ENCODE measurements at regions not wholly inside any gene's neighbourhood (a gene's known extent, or its start where the extent isn't known, plus 50 kb on each side); places are given as distances from the start of the nearest gene placed in this dataset.

DNA sequence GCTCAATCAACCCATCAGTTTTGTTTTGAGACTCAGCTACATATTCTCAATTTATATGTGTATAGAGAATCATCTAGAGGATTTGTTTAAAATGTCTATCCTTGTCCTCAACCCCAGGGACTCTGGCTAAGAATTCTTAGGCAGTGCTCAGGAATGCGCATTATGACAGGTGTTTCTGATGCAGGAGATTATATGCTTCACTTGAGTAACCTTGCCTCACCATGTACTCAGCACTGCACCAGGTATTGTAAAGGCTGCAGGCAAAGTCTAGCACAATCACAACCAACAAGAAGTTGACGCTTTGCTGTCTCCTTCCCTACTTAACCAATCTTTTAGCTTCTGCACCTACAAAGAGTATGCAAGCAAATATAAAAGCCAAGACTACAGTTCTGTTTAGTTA lies 79.6 kb downstream of the LACC1 start:
- no peak for TF ChIP-seq EP300 (IDR thresholded peaks at IDR 0.05)
- TF ChIP-seq, protein P1, sequence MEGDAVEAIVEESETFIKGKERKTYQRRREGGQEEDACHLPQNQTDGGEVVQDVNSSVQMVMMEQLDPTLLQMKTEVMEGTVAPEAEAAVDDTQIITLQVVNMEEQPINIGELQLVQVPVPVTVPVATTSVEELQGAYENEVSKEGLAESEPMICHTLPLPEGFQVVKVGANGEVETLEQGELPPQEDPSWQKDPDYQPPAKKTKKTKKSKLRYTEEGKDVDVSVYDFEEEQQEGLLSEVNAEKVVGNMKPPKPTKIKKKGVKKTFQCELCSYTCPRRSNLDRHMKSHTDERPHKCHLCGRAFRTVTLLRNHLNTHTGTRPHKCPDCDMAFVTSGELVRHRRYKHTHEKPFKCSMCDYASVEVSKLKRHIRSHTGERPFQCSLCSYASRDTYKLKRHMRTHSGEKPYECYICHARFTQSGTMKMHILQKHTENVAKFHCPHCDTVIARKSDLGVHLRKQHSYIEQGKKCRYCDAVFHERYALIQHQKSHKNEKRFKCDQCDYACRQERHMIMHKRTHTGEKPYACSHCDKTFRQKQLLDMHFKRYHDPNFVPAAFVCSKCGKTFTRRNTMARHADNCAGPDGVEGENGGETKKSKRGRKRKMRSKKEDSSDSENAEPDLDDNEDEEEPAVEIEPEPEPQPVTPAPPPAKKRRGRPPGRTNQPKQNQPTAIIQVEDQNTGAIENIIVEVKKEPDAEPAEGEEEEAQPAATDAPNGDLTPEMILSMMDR (IDR thresholded peaks at IDR 0.05), result no peak
- no peak for TF ChIP-seq POLR2A (IDR thresholded peaks at IDR 0.05)

Measured in suprapubic skin (tissue), 3 donors.